ENCODE measurements at regions not wholly inside any gene's neighbourhood (a gene's known extent, or its start where the extent isn't known, plus 50 kb on each side); places are given as distances from the start of the nearest gene placed in this dataset.

DNA sequence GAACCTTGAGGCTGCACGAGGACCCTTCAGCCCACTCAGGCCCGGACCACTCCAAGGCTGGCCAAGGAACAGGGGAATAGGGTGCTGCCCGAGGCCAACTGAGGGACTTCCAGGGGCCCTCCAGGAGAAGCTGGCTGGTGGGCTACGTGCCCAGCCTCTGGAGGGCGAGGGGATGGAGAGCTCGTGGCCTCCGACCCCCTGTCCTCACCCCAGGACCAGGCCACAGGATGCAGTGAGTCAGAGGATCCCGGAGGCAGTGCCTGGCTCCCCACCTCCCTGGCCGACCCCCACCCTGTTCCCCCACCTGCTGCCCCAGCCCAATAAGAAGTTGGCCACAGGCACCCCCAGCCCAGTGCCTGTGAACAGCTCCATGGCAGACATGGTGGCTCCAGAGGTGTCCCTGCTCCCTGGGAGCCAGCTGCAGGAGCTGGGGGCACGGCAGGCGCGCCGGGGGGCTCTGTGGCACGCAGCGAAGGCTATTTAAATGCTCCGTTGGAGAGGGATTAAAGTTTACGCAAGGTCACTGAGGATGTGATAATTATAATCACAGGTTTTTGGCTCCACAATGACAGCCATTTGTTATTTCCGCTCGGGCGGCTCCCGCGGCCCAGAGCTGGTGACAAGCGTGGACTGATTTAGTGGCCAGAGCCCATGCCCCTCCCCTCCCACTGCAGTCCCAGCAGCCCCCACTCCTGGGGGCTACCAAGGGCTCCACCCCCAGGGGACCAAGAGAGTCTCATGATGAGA is 95.7 kb upstream of the NKX1-1 start:
- Histone ChIP-seq H3K9me3 (ENCODE audit: insufficient read depth, low read length, severe bottlenecking) (no peaks in the 10 kb centered on the region), H3K4me3 (ENCODE audit: low read depth in 1 of 2, low read length in 2 of 2) (no peak overlapping the region), H3K4me1 (ENCODE audit: insufficient read depth, low read length) (no peaks in the 10 kb centered on the region), H3K79me2 (ENCODE audit: insufficient read depth, low read length) (no peaks in the 10 kb centered on the region), H3K9ac (ENCODE audit: low read depth, low read length) (no peak overlapping the region), H2AFZ (ENCODE audit: low read depth, low read length) (no peak overlapping the region), H4K20me1 (ENCODE audit: insufficient read depth, low read length) (no peaks in the 10 kb centered on the region), H3K4me2 (ENCODE audit: insufficient read depth, low read length) (no peak overlapping the region), H3K27ac (ENCODE audit: low read length) (no peak overlapping the region), H3K36me3 (ENCODE audit: insufficient read depth, low read length) (no peaks in the 10 kb centered on the region), H3K27me3 (ENCODE audit: insufficient read depth, low read length, poor library complexity) (no peaks in the 10 kb centered on the region)
- DNase-seq (no peak), ATAC-seq (ENCODE audit: insufficient read depth, low read depth) (no peak)
- TF ChIP-seq EZH2 (IDR thresholded peaks at IDR 0.05; ENCODE audit: borderline replicate concordance, low read depth, low read length, severe bottlenecking): no peak
- TF ChIP-seq, protein P1, sequence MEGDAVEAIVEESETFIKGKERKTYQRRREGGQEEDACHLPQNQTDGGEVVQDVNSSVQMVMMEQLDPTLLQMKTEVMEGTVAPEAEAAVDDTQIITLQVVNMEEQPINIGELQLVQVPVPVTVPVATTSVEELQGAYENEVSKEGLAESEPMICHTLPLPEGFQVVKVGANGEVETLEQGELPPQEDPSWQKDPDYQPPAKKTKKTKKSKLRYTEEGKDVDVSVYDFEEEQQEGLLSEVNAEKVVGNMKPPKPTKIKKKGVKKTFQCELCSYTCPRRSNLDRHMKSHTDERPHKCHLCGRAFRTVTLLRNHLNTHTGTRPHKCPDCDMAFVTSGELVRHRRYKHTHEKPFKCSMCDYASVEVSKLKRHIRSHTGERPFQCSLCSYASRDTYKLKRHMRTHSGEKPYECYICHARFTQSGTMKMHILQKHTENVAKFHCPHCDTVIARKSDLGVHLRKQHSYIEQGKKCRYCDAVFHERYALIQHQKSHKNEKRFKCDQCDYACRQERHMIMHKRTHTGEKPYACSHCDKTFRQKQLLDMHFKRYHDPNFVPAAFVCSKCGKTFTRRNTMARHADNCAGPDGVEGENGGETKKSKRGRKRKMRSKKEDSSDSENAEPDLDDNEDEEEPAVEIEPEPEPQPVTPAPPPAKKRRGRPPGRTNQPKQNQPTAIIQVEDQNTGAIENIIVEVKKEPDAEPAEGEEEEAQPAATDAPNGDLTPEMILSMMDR (IDR thresholded peaks at IDR 0.05; ENCODE audit: borderline replicate concordance, extremely low read depth, low read length, poor library complexity, severe bottlenecking): no peak

DNA sequence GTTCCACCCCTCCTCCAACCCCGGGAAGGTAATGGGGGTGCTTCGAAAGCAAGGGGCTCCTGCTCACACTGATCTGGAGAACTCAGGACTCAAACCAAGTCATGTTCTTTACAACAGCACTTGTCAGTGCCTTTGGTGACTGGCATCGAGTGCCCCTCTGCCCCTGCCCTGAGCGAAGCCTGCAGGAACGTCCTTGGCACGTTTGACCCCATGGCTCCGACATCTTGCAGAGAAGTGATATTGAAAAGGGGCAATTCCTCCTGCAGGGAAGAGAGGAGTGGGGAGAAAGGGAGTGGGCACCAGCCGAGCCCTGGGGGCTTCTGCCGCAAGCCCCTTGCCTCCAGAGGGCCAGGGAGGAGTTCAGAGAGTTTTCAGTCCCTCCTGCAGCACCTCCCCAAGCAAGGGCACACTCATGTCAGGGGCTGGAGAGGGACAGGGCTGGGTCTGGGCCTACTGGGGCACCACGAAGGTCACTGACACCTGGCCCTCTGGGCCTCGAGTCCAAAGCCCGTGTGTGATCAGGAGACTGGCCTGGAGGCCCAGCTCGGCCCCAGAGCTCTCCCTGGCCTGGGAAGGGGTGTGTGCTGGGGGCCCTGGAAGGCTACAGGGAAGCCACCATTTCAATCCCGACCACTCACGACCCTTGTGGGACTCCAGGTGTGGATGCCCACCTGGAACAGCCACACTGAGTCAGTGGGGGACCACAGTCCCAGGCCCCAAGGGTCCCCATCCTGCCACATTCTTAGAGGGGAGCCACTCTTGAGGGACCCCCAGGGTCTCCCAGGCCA is 94.9 kb upstream of the NKX1-1 start:
- ATAC-seq (ENCODE audit: insufficient read depth, low read depth) (no peak), DNase-seq (no peak)
- H3K27ac ChIP-seq (ENCODE audit: low read length): no peak overlapping the region
- no peak overlapping the region for H2AFZ ChIP-seq (ENCODE audit: low read depth, low read length)
- H3K4me1 ChIP-seq (ENCODE audit: insufficient read depth, low read length): no peaks in the 10 kb centered on the region
- H3K79me2 ChIP-seq (ENCODE audit: insufficient read depth, low read length): no peaks in the 10 kb centered on the region
- H3K27me3 ChIP-seq (ENCODE audit: insufficient read depth, low read length, poor library complexity): no peaks in the 10 kb centered on the region
- H4K20me1 ChIP-seq (ENCODE audit: insufficient read depth, low read length): no peaks in the 10 kb centered on the region
- no peak overlapping the region for H3K9ac ChIP-seq (ENCODE audit: low read depth, low read length)
- H3K4me3 ChIP-seq (ENCODE audit: low read depth in 1 of 2, low read length in 2 of 2): no peak overlapping the region
- H3K36me3 ChIP-seq (ENCODE audit: insufficient read depth, low read length): no peaks in the 10 kb centered on the region
- H3K9me3 ChIP-seq (ENCODE audit: insufficient read depth, low read length, severe bottlenecking): no peaks in the 10 kb centered on the region
- TF ChIP-seq EZH2 (IDR thresholded peaks at IDR 0.05; ENCODE audit: borderline replicate concordance, low read depth, low read length, severe bottlenecking): no peak
- TF ChIP-seq, protein P1 (IDR thresholded peaks at IDR 0.05; ENCODE audit: borderline replicate concordance, extremely low read depth, low read length, poor library complexity, severe bottlenecking): no peak
- H3K4me2 ChIP-seq (ENCODE audit: insufficient read depth, low read length): no peak overlapping the region

DNA sequence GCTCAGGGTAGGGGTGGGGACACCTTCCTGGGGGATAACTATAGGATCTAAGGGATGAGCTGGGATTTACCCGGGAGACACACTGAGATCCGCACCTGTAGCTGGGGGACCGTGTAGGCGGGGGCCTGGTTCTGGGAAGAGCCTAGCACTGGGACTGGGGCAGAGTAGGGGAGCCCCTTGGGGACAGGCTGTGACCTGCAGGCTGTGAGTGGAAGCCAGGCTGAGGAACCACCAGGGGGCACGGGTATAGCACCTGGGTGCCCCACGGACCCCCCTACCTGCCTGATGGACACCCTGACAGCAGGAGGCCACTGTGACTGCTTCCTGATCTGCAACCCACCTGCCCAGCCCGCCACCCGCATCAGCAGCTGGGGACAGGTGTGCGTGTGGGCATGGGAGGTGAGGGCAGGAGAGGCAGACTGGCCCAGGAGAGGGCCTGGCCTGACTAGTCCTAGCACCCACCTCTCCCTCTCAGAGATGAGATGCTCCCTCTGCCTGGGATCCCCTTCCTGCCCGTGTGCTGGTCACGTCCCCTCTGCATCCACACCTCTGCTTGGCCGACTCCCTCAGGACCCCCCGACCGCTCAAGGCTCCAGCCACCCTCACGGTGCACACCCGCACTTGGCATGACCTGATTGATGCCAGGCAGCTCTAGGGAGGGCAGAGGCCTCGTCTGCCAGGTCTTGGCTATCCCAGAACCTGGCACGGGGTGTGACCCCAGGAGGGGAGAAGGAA is 94.2 kb upstream of the NKX1-1 start:
- Histone ChIP-seq H3K79me2 (ENCODE audit: insufficient read depth, low read length) (no peaks in the 10 kb centered on the region), H3K27me3 (ENCODE audit: insufficient read depth, low read length, poor library complexity) (no peaks in the 10 kb centered on the region), H3K4me3 (ENCODE audit: low read depth in 1 of 2, low read length in 2 of 2) (no peak overlapping the region), H2AFZ (ENCODE audit: low read depth, low read length) (no peak overlapping the region), H4K20me1 (ENCODE audit: insufficient read depth, low read length) (no peaks in the 10 kb centered on the region), H3K27ac (ENCODE audit: low read length) (no peak overlapping the region), H3K9me3 (ENCODE audit: insufficient read depth, low read length, severe bottlenecking) (no peaks in the 10 kb centered on the region), H3K36me3 (ENCODE audit: insufficient read depth, low read length) (no peaks in the 10 kb centered on the region), H3K9ac (ENCODE audit: low read depth, low read length) (no peak overlapping the region), H3K4me1 (ENCODE audit: insufficient read depth, low read length) (no peaks in the 10 kb centered on the region), H3K4me2 (ENCODE audit: insufficient read depth, low read length) (no peak overlapping the region)
- TF ChIP-seq EZH2 (IDR thresholded peaks at IDR 0.05; ENCODE audit: borderline replicate concordance, low read depth, low read length, severe bottlenecking): no peak
- TF ChIP-seq, protein P1 (IDR thresholded peaks at IDR 0.05; ENCODE audit: borderline replicate concordance, extremely low read depth, low read length, poor library complexity, severe bottlenecking): no peak
- ATAC-seq (ENCODE audit: insufficient read depth, low read depth): no peak
- no peak for DNase-seq
